Prostate gland (tissue), 2 donors: ENCODE measurements at regions not wholly inside any gene's neighbourhood (a gene's known extent, or its start where the extent isn't known, plus 50 kb on each side); places are given as distances from the start of the nearest gene placed in this dataset.

Experiments used
- DNase-seq: peaks from one replicate; pipeline ENCODE4 v3.0.0-alpha.2; 2019; ENCODE audit warnings: low spot score
- H3K27ac ChIP-seq, 2 donors: fragments of 200-600 bp; sonication (generic); 2 replicates each; pipeline ENCODE4 v1.5.1; 2017 to 2019
- H3K27me3 ChIP-seq: fragments of 200-600 bp; sonication (generic); replicated peaks from 2 replicates; pipeline ENCODE4 v1.5.1; 2019; ENCODE audit not compliant: insufficient read depth
- H3K36me3 ChIP-seq, 2 donors: fragments of 200-600 bp; sonication (generic); 1 replicate in 1 of 2; 2 replicates in 1 of 2; pipeline versions ENCODE4 v1.5.1 to v1.8.1; 2017 to 2019
- H3K4me1 ChIP-seq: fragments of 200-600 bp; sonication (generic); replicated peaks from 2 replicates; pipeline ENCODE4 v1.5.1; 2019
- H3K4me3 ChIP-seq, 2 donors: fragments of 200-600 bp; sonication (generic); 2 replicates each; pipeline ENCODE4 v1.5.1; 2017 to 2019
- H3K9me3 ChIP-seq: fragments of 200-600 bp; sonication (generic); 2 replicates; pipeline ENCODE4 v1.5.1; 2017
- POLR2A ChIP-seq: fragments of 450-650 bp; IDR thresholded peaks from one replicate; pipeline ENCODE4 v1.6.1; 2016; ENCODE audit warnings: antibody characterized with exemption, mild to moderate bottlenecking
- POLR2AphosphoS5 ChIP-seq: sonication (generic); formaldehyde crosslinking; IDR thresholded peaks from one replicate; pipeline ENCODE4 v1.6.1; 2017; ENCODE audit warnings: antibody characterized with exemption
- WGBS: methylation state at CpG from one replicate; pipeline ENCODE4 v1.1.5; 2018; 5-methylcytosine and 5-hydroxymethylcytosine counted together
- intact Hi-C: fragments of 100-400 bp; cut with DNase I; formaldehyde crosslinking; loops from one replicate; pipeline ENCODE4 v1.14.2; 2022
- TF ChIP-seq, protein P1 (sequence below), 4 experiments: fragments of 200-600 bp in 2 of 4; fragments of 450-650 bp in 2 of 4; sonication (generic) in 2 of 4; IDR thresholded peaks; 1 replicate in 3 of 4; 2 replicates in 1 of 4; pipeline ENCODE4 v1.5.1; 2016 to 2019; ENCODE audit warnings: antibody characterized with exemption in 4 of 4, mild to moderate bottlenecking in 2 of 4, moderate library complexity in 2 of 4

DNA sequence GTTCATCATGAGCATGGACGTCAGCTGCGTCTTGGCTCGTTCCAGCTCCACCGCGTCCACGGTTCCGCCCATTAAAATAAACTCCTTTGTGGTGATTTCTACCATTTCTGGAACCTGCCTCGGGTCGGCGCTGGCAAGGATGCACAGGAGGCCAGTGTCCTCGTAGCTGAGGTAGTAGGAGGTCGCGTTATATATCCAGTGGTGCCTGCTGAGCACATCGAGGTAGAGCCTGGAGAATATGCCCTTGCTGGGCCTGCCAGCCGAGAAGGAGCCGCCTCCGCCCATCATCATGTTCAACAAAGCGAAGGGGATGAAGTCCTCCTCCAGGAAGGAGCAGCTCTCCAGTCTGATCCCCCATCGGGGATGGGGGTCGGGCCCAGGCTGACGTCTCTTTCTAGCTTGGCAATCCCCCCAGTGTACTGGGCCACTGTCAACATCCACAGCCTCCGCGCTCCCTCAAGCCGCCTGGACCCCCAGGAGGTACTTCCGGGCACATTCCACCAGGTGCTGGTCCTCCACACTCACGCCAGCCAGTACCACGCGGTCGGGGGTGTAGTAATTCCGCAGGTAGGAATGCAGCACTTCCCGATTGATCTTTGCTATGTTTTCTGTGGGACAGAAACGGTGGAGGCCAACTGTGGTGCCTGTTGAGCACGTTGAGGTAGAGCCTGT is 120.9 kb upstream of the GRID2 start:
- 97% methylated on average over 33 of the region's 33 CpGs for WGBS
- H3K27ac ChIP-seq: no peak overlapping the region
- no peaks in the 10 kb centered on the region for H3K27me3 ChIP-seq
- TF ChIP-seq POLR2A (no peak), POLR2AphosphoS5 (no peak)
- TF ChIP-seq, protein P1, sequence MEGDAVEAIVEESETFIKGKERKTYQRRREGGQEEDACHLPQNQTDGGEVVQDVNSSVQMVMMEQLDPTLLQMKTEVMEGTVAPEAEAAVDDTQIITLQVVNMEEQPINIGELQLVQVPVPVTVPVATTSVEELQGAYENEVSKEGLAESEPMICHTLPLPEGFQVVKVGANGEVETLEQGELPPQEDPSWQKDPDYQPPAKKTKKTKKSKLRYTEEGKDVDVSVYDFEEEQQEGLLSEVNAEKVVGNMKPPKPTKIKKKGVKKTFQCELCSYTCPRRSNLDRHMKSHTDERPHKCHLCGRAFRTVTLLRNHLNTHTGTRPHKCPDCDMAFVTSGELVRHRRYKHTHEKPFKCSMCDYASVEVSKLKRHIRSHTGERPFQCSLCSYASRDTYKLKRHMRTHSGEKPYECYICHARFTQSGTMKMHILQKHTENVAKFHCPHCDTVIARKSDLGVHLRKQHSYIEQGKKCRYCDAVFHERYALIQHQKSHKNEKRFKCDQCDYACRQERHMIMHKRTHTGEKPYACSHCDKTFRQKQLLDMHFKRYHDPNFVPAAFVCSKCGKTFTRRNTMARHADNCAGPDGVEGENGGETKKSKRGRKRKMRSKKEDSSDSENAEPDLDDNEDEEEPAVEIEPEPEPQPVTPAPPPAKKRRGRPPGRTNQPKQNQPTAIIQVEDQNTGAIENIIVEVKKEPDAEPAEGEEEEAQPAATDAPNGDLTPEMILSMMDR (IDR thresholded peaks at IDR 0.05): no peak
- intact Hi-C loops: no loop called here
- no peaks in the 10 kb centered on the region for H3K4me1 ChIP-seq
- H3K36me3 ChIP-seq: no peaks in the 10 kb centered on the region
- no peak overlapping the region for H3K4me3 ChIP-seq
- no peak for DNase-seq
- no peaks in the 10 kb centered on the region for H3K9me3 ChIP-seq

DNA sequence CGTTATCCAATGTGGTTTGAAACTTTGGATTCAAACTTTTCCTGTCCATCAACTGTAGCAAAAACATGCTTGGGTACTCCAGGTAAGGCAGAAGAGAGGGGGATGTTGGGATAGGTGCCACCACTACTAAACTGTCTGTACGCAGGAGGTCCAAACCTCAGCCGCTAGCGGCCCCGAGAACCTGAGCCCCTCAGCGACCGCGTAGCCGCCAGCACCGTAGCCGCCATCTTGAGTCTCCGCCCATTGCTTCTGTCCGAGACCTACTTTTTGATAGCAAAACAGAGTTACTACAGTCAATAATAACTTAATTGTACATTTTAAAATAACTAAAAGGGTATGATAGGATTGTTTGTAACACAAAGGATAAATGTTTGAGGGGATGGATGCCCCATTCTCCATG is 119.9 kb upstream of the GRID2 start:
- Histone ChIP-seq H3K9me3 (no peaks in the 10 kb centered on the region), H3K4me3 (no peak overlapping the region), H3K27me3 (no peaks in the 10 kb centered on the region), H3K36me3 (no peaks in the 10 kb centered on the region), H3K27ac (no peak overlapping the region), H3K4me1 (no peaks in the 10 kb centered on the region)
- 98% methylated on average over 13 of the region's 13 CpGs for WGBS
- no peak for TF ChIP-seq POLR2AphosphoS5
- DNase-seq: no peak
- intact Hi-C loops: no loop called here

DNA sequence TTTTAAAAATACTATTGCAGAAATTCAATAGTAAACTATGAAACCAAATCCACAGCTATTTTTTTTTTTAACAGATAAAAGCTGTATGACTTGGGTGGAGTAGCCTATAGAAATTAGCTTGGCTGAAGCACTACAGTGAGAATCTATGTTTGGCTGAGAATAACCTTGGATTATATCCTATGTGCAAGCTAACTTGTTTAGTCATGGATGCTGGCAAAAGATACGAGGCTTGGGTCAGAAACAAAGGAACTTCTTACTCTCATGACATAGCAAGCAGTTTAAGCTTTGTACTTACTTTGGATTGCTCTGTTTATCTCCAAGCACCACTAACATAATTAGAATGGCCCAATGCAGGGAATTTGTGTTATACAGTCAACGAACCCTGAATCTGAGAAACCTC is 119.2 kb upstream of the GRID2 start:
- TF ChIP-seq POLR2A (no peak), POLR2AphosphoS5 (no peak)
- TF ChIP-seq, protein P1 (IDR thresholded peaks at IDR 0.05): no peak
- H3K27me3 ChIP-seq: no peaks in the 10 kb centered on the region
- H3K9me3 ChIP-seq: no peaks in the 10 kb centered on the region
- H3K36me3 ChIP-seq: no peaks in the 10 kb centered on the region
- H3K4me3 ChIP-seq: no peak overlapping the region
- intact Hi-C loops: no loop called here
- H3K27ac ChIP-seq: no peak overlapping the region
- WGBS: 44% methylated on average over 2 of the region's 2 CpGs
- DNase-seq: no peak
- no peaks in the 10 kb centered on the region for H3K4me1 ChIP-seq

DNA sequence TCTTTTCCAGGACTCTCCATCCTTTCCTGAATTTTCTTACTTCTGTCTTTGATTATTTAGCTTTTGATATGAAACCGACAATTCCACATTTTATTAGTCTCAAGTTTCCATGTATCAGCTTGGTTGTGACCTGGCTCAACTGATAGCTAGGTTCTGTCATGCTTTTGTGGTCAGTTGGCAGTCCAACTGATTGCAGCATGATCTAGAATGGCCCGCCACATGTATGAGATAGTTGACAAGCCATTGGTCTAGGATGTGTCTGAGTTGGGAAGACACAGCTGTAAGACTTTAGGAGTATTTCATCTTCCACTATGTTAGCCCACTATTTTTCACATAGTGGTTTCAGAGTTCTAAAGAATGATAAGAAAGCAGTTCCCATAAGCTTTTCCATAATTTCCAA is 117.5 kb upstream of the GRID2 start:
- no peaks in the 10 kb centered on the region for H3K36me3 ChIP-seq
- H3K4me1 ChIP-seq: no peaks in the 10 kb centered on the region
- no peak overlapping the region for H3K27ac ChIP-seq
- H3K9me3 ChIP-seq: no peaks in the 10 kb centered on the region
- TF ChIP-seq, protein P1 (IDR thresholded peaks at IDR 0.05): no peak
- TF ChIP-seq POLR2AphosphoS5 (no peak), POLR2A (no peak)
- 93% methylated on average over 2 of the region's 2 CpGs for WGBS
- H3K27me3 ChIP-seq: no peaks in the 10 kb centered on the region
- no peak overlapping the region for H3K4me3 ChIP-seq
- no peak for DNase-seq
- intact Hi-C loops: no loop called here

DNA sequence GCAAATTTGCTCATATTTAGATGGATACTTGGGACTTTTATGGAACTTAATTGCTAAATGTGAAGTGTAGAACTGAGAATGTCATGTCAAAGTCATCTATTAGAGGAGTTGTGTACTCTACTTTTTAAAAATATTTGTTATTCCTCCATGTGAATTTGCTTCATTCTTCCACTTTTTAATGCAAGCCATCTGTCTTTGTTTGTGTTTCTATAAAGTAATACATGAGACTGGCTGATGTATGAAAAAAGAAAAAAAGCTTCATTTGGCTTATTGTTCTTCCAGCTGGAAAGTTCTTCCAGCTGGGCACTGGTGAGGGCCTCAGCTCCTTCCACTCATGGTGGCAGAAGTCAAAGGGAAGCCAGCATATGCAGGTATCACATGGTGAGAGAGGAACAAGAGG is 114.6 kb upstream of the GRID2 start:
- no peaks in the 10 kb centered on the region for H3K4me1 ChIP-seq
- DNase-seq: no peak
- H3K36me3 ChIP-seq: no peaks in the 10 kb centered on the region
- TF ChIP-seq POLR2AphosphoS5 (no peak), POLR2A (no peak)
- TF ChIP-seq, protein P1 (IDR thresholded peaks at IDR 0.05): no peak
- H3K27me3 ChIP-seq: no peaks in the 10 kb centered on the region
- H3K9me3 ChIP-seq: no peaks in the 10 kb centered on the region
- H3K4me3 ChIP-seq: no peak overlapping the region
- intact Hi-C loops: no loop called here
- no peak overlapping the region for H3K27ac ChIP-seq
